B cell (primary cell): ENCODE measurements at regions not wholly inside any gene's neighbourhood (a gene's known extent, or its start where the extent isn't known, plus 50 kb on each side); places are given as distances from the start of the nearest gene placed in this dataset.

Experiments used
- CTCF ChIP-seq: fragments of 200-600 bp; IDR thresholded peaks from one replicate; pipeline ENCODE4 v1.8.0; 2022; ENCODE audit warnings: antibody characterized with exemption, mild to moderate bottlenecking
- EZH2 ChIP-seq: IDR thresholded peaks from 2 replicates; pipeline ENCODE4 v1.6.1; 2012; ENCODE audit warnings: borderline replicate concordance, low read depth, mild to moderate bottlenecking, moderate library complexity, low read length; ENCODE audit not compliant: insufficient read depth, poor library complexity, severe bottlenecking

- TF ChIP-seq EZH2 (no peak), CTCF (no peak)
These were observed 461.3 kb upstream of the CLINT1 start for GRCh38 chr5:158320178-158320674.
